Choroid plexus epithelial cell (primary cell): ENCODE measurements at regions not wholly inside any gene's neighbourhood (a gene's known extent, or its start where the extent isn't known, plus 50 kb on each side); places are given as distances from the start of the nearest gene placed in this dataset.

ENCODE experiments used
- DNase-seq: peaks from one replicate; pipeline ENCODE4 v3.0.0-alpha.2; 2010; ENCODE audit warnings: low read depth
- H3K4me3 ChIP-seq: 2 replicates; pipeline ENCODE4 v1.5.1; 2011; ENCODE audit warnings: low read depth, mild to moderate bottlenecking, control low read depth, low read length, moderate library complexity
- TF ChIP-seq, protein P1 (sequence below): conservative IDR thresholded peaks from 2 replicates; pipeline ENCODE4 v1.5.1; 2011; ENCODE audit warnings: low read depth, mild to moderate bottlenecking, control low read depth, inconsistent platforms, low read length, moderate library complexity

GRCh38 chr3:157922614-157923013 is 183.6 kb downstream of the SHOX2 start:
- DNase-seq = no peak
- no peak overlapping the region for H3K4me3 ChIP-seq
- TF ChIP-seq, protein P1, sequence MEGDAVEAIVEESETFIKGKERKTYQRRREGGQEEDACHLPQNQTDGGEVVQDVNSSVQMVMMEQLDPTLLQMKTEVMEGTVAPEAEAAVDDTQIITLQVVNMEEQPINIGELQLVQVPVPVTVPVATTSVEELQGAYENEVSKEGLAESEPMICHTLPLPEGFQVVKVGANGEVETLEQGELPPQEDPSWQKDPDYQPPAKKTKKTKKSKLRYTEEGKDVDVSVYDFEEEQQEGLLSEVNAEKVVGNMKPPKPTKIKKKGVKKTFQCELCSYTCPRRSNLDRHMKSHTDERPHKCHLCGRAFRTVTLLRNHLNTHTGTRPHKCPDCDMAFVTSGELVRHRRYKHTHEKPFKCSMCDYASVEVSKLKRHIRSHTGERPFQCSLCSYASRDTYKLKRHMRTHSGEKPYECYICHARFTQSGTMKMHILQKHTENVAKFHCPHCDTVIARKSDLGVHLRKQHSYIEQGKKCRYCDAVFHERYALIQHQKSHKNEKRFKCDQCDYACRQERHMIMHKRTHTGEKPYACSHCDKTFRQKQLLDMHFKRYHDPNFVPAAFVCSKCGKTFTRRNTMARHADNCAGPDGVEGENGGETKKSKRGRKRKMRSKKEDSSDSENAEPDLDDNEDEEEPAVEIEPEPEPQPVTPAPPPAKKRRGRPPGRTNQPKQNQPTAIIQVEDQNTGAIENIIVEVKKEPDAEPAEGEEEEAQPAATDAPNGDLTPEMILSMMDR = no peak

DNA sequence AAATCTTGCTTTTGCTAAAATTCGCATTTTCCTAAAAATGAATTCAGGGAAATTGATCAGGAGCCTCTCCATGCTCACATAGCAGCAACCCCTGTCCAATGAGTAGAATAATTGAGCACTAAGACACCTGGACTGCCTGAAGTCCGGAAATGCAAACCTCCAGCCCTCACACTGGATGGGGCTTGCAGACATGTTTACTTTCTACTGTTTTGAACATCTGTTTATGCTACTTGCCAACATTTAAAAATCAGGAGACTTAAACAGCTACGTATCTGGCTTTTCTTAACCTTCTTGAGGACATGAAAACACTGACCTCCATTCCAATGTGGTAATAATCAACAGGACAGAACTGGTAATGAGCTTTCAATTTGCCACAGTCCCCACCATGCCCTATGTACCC is 184.4 kb downstream of the SHOX2 start:
- TF ChIP-seq, protein P1 = no peak
- no peak overlapping the region for H3K4me3 ChIP-seq
- no peak for DNase-seq

- no peak overlapping the region for H3K4me3 ChIP-seq
- TF ChIP-seq, protein P1 = no peak
- no peak for DNase-seq
Measured at GRCh38 chr3:157920822-157921700, 185.2 kb downstream of the SHOX2 start.

GRCh38 chr3:157919319-157919887 is 186.8 kb downstream of the SHOX2 start:
- H3K4me3 ChIP-seq = no peak overlapping the region
- DNase-seq = no peak
- TF ChIP-seq, protein P1 = no peak

DNA sequence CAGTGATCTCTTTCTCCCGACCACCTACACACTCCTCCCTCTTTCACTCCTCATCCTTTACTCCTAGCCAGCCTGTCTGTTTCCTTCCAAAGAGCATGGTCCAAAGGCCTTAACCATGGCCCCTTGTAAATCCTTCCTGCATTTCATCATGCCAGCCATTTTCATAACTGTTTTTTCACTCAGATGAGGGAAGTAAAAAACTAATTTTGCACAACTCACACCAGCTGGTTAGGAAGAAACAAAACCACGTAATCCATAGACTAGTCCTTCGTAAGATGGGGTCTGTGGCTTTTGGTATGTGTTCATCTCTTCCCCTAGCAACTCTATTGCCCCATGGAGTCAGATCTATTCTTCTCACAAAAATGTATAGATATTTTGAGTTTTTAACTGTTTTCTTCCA is 187.8 kb downstream of the SHOX2 start:
- TF ChIP-seq, protein P1 = no peak
- no peak for DNase-seq
- H3K4me3 ChIP-seq = no peak overlapping the region

DNA sequence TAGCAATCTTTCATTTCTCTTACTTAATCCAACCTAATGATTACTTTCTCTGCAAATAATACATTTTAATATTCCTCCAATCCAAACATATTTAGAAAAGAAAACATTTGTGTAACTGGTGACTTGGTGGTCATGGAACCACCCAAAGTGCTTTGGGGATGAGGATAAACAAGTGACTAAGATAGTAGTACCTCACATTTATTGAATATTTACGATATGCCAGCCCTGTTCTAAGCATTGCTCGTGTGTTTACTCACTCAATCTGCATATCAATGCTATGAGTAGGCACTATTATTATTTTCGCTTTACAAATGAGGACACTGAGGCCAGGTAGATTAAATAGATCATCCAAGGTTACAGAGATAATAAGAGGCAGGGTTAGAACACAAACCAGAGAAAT is 189.5 kb downstream of the SHOX2 start:
- no peak overlapping the region for H3K4me3 ChIP-seq
- no peak for DNase-seq
- TF ChIP-seq, protein P1 = no peak
